ENCODE measurements at regions not wholly inside any gene's neighbourhood (a gene's known extent, or its start where the extent isn't known, plus 50 kb on each side); places are given as distances from the start of the nearest gene placed in this dataset.

- no peaks in the 10 kb centered on the region for H3K27me3 ChIP-seq (ENCODE audit: low read depth, low read length)
- H2AFZ ChIP-seq (ENCODE audit: low read depth, low read length) = no peak overlapping the region
- H4K20me1 ChIP-seq (ENCODE audit: insufficient read depth, low read length) = no peaks in the 10 kb centered on the region
- no peak overlapping the region for H3K4me3 ChIP-seq (ENCODE audit: low read length)
- no peak overlapping the region for H3K4me2 ChIP-seq (ENCODE audit: low read length)
- no peaks in the 10 kb centered on the region for H3K36me3 ChIP-seq (replicated peaks; ENCODE audit: low read depth, low read length)
- H3K9me3 ChIP-seq (ENCODE audit: insufficient read depth, low read length) = no peaks in the 10 kb centered on the region
- TF ChIP-seq EZH2phosphoT487 (IDR thresholded peaks at IDR 0.05; ENCODE audit: low read depth) = no peak
- no peak for TF ChIP-seq CTCF (IDR thresholded peaks at IDR 0.05; ENCODE audit: low read depth, low read length)
- no peak overlapping the region for H3K27ac ChIP-seq (ENCODE audit: low read length)
- H3K79me2 ChIP-seq (ENCODE audit: low read length) = no peaks in the 10 kb centered on the region
- no peak overlapping the region for H3K9ac ChIP-seq (ENCODE audit: low read length)
- peaks cover 2% of the 10 kb centered on the region; the same call in 1 of the 2 replicates for H3K4me1 ChIP-seq (ENCODE audit: low read length)
Observed at GRCh38 chr9:87282538-87282937, 215.1 kb upstream of the DAPK1 start.

GRCh38 chr9:87283585-87283984 lies 214.1 kb upstream of the DAPK1 start:
- Histone ChIP-seq H3K27ac (ENCODE audit: low read length) (no peak overlapping the region), H3K27me3 (ENCODE audit: low read depth, low read length) (no peaks in the 10 kb centered on the region), H4K20me1 (ENCODE audit: insufficient read depth, low read length) (no peaks in the 10 kb centered on the region), H3K9me3 (ENCODE audit: insufficient read depth, low read length) (no peaks in the 10 kb centered on the region), H3K4me3 (ENCODE audit: low read length) (no peak overlapping the region), H3K9ac (ENCODE audit: low read length) (no peak overlapping the region), H3K79me2 (ENCODE audit: low read length) (no peaks in the 10 kb centered on the region), H3K36me3 (replicated peaks; ENCODE audit: low read depth, low read length) (no peaks in the 10 kb centered on the region), H2AFZ (ENCODE audit: low read depth, low read length) (no peak overlapping the region), H3K4me1 (ENCODE audit: low read length) (peaks cover 2% of the 10 kb centered on the region; the same call in 1 of the 2 replicates), H3K4me2 (ENCODE audit: low read length) (no peak overlapping the region)
- TF ChIP-seq CTCF (IDR thresholded peaks at IDR 0.05; ENCODE audit: low read depth, low read length) = no peak
- no peak for TF ChIP-seq EZH2phosphoT487 (IDR thresholded peaks at IDR 0.05; ENCODE audit: low read depth)

GRCh38 chr9:87285183-87285850 lies 212.3 kb upstream of the DAPK1 start:
- Histone ChIP-seq H3K9ac (ENCODE audit: low read length) (no peak overlapping the region), H3K27me3 (ENCODE audit: low read depth, low read length) (no peaks in the 10 kb centered on the region), H3K4me1 (ENCODE audit: low read length) (peaks cover 2% of the 10 kb centered on the region; the same call in 1 of the 2 replicates), H3K4me3 (ENCODE audit: low read length) (no peak overlapping the region), H4K20me1 (ENCODE audit: insufficient read depth, low read length) (no peaks in the 10 kb centered on the region), H3K79me2 (ENCODE audit: low read length) (no peaks in the 10 kb centered on the region), H2AFZ (ENCODE audit: low read depth, low read length) (no peak overlapping the region), H3K9me3 (ENCODE audit: insufficient read depth, low read length) (no peaks in the 10 kb centered on the region), H3K27ac (ENCODE audit: low read length) (no peak overlapping the region), H3K36me3 (replicated peaks; ENCODE audit: low read depth, low read length) (no peaks in the 10 kb centered on the region), H3K4me2 (ENCODE audit: low read length) (no peak overlapping the region)
- no peak for TF ChIP-seq CTCF (IDR thresholded peaks at IDR 0.05; ENCODE audit: low read depth, low read length)
- TF ChIP-seq EZH2phosphoT487 (IDR thresholded peaks at IDR 0.05; ENCODE audit: low read depth) = no peak

- Histone ChIP-seq H3K4me2 (ENCODE audit: low read length) (no peak overlapping the region), H3K9me3 (ENCODE audit: insufficient read depth, low read length) (no peaks in the 10 kb centered on the region), H3K4me3 (ENCODE audit: low read length) (no peak overlapping the region), H4K20me1 (ENCODE audit: insufficient read depth, low read length) (no peaks in the 10 kb centered on the region), H3K9ac (ENCODE audit: low read length) (no peak overlapping the region), H3K27ac (ENCODE audit: low read length) (no peak overlapping the region), H2AFZ (ENCODE audit: low read depth, low read length) (no peak overlapping the region), H3K79me2 (ENCODE audit: low read length) (no peaks in the 10 kb centered on the region), H3K36me3 (replicated peaks; ENCODE audit: low read depth, low read length) (no peaks in the 10 kb centered on the region), H3K27me3 (ENCODE audit: low read depth, low read length) (no peaks in the 10 kb centered on the region), H3K4me1 (ENCODE audit: low read length) (peaks cover 2% of the 10 kb centered on the region; the same call in 1 of the 2 replicates)
- no peak for TF ChIP-seq EZH2phosphoT487 (IDR thresholded peaks at IDR 0.05; ENCODE audit: low read depth)
- no peak for TF ChIP-seq CTCF (IDR thresholded peaks at IDR 0.05; ENCODE audit: low read depth, low read length)
Observed at GRCh38 chr9:87286506-87286905, 211.2 kb upstream of the DAPK1 start.
